Parathyroid adenoma (tissue), 2 donors: ENCODE measurements at regions not wholly inside any gene's neighbourhood (a gene's known extent, or its start where the extent isn't known, plus 50 kb on each side); places are given as distances from the start of the nearest gene placed in this dataset.
"Not testable (repeated sequence)": the region's sequence is repeated elsewhere in the genome, so short reads cannot be mapped to it uniquely, and the experiment has no call there.

Experiments used
- H2AFZ ChIP-seq: fragments of 300-600 bp; sonication (generic); one replicate; pipeline ENCODE4 v1.7.0; 2017; ENCODE audit warnings: antibody characterized with exemption, mild to moderate bottlenecking
- H3K27ac ChIP-seq: fragments of 300-600 bp; sonication (generic); one replicate; pipeline ENCODE4 v1.7.0; 2017
- H3K27me3 ChIP-seq: fragments of 300-600 bp; sonication (generic); one replicate; pipeline ENCODE4 v1.7.0; 2017; ENCODE audit warnings: low read length; ENCODE audit not compliant: control insufficient read depth, insufficient read depth
- H3K36me3 ChIP-seq: fragments of 300-600 bp; sonication (generic); one replicate; pipeline ENCODE4 v1.7.0; 2017; ENCODE audit warnings: low read length; ENCODE audit not compliant: control insufficient read depth, insufficient read depth
- H3K4me1 ChIP-seq: fragments of 300-600 bp; sonication (generic); one replicate; pipeline ENCODE4 v1.7.0; 2017; ENCODE audit warnings: control low read depth
- H3K4me2 ChIP-seq: fragments of 300-600 bp; sonication (generic); one replicate; pipeline ENCODE4 v1.7.0; 2017; ENCODE audit warnings: low read length
- H3K4me3 ChIP-seq: fragments of 300-600 bp; sonication (generic); one replicate; pipeline ENCODE4 v1.7.0; 2017; ENCODE audit warnings: low read depth, low read length
- H3K79me2 ChIP-seq: fragments of 300-600 bp; sonication (generic); one replicate; pipeline ENCODE4 v1.7.0; 2017; ENCODE audit warnings: control low read depth
- H3K9ac ChIP-seq: fragments of 300-600 bp; sonication (generic); one replicate; pipeline ENCODE4 v1.7.0; 2017; ENCODE audit warnings: mild to moderate bottlenecking
- H3K9me3 ChIP-seq: fragments of 300-600 bp; sonication (generic); one replicate; pipeline ENCODE4 v1.7.0; 2017; ENCODE audit warnings: low read length; ENCODE audit not compliant: control insufficient read depth
- TF ChIP-seq, protein P1 (sequence below): fragments of 300-600 bp; sonication (generic); IDR thresholded peaks from one replicate; pipeline ENCODE4 v1.7.0; 2017; ENCODE audit warnings: antibody characterized with exemption, mild to moderate bottlenecking
- donor health status: primary hyperparathyroidism.

DNA sequence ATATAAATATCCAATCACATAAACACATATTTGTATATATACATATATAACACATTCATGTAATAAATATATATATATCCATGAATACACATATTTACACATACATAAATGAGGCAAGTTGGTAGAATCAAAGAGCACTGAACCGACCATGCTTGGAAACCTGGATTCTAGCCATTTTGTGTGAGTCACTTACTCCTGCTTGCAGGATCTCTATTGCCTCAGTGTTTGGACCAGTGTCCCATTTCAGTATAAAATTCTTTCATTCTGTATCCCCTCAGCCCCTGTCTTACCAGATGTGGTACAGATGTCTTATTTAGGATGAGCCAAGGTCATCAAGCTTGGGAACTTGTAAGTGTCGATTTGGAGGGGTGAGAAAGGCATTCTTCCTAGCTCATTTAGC is 391.4 kb upstream of the FRG2C start:
- Histone ChIP-seq H3K79me2 (no peaks in the 10 kb centered on the region), H3K4me2 (no peak overlapping the region), H3K36me3 (no peaks in the 10 kb centered on the region), H3K27ac (no peak overlapping the region), H3K27me3 (no peaks in the 10 kb centered on the region), H3K4me3 (no peak overlapping the region), H3K4me1 (no peaks in the 10 kb centered on the region), H2AFZ (no peak overlapping the region), H3K9me3 (no peaks in the 10 kb centered on the region), H3K9ac (no peak overlapping the region)
- TF ChIP-seq, protein P1, sequence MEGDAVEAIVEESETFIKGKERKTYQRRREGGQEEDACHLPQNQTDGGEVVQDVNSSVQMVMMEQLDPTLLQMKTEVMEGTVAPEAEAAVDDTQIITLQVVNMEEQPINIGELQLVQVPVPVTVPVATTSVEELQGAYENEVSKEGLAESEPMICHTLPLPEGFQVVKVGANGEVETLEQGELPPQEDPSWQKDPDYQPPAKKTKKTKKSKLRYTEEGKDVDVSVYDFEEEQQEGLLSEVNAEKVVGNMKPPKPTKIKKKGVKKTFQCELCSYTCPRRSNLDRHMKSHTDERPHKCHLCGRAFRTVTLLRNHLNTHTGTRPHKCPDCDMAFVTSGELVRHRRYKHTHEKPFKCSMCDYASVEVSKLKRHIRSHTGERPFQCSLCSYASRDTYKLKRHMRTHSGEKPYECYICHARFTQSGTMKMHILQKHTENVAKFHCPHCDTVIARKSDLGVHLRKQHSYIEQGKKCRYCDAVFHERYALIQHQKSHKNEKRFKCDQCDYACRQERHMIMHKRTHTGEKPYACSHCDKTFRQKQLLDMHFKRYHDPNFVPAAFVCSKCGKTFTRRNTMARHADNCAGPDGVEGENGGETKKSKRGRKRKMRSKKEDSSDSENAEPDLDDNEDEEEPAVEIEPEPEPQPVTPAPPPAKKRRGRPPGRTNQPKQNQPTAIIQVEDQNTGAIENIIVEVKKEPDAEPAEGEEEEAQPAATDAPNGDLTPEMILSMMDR: no peak

DNA sequence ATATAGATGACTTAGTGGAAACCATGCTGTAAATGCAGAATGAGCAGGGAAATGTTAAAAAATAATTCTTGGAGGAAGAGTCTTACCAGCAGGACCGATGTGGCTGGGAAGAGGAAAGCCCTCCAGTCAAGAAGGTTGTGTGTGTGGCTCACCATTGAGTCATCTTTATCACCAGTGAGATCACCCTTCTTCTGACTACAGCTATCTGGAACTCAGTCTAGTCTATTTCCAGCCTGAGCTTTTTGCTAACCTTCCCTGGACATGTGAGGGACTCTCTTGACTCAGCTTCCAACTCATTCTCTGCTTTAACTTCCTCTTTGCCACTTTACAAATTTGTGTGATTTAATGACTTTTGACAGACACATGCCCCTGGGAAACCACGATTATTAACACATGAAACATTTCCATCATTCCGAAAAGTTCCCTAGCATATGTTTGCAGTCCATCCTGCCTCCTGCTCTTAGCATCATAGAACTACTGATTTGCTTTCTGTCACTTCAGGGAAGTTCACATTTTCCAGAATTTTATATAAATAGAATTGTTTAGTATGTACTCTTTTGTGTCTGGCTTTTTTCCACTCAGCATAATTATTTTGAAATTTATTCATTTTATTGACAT is 378.5 kb upstream of the FRG2C start:
- not testable (repeated sequence) for H3K4me1 ChIP-seq, H3K9me3 ChIP-seq, H3K79me2 ChIP-seq, H3K36me3 ChIP-seq, H3K27me3 ChIP-seq, H3K4me3 ChIP-seq, H2AFZ ChIP-seq, H3K27ac ChIP-seq, H3K4me2 ChIP-seq, H3K9ac ChIP-seq

DNA sequence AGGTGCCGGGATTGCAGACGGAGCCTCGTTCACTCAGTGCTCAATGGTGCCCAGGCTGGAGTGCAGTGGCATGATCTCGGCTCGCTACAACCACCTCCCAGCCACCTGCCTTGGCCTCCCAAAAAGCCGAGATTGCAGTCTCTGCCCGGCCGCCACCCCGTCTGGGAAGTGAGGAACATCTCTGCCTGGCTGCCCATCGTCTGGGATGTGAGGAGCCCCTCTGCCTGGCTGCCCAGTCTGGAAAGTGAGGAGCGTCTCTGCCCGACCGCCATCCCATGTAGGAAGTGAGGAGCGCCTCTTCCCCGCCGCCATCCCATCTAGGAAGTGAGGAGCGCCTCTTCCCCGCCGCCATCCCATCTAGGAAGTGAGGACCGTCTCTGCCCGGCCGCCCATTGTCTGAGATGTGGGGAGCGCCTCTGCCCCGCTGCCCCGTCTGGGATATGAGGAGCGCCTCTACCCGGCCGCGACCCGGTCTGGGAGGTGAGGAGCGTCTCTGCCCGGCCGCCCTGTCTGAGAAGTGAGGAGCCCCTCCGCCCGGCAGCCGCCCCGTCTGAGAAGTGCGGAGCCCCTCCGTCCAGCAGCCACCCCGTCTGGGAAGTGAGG is 375.1 kb upstream of the FRG2C start:
- not testable (repeated sequence) for H2AFZ ChIP-seq, H3K4me3 ChIP-seq, H3K9ac ChIP-seq, H3K79me2 ChIP-seq, H3K27me3 ChIP-seq, H3K36me3 ChIP-seq, H3K4me1 ChIP-seq, H3K27ac ChIP-seq, H3K4me2 ChIP-seq, H3K9me3 ChIP-seq

DNA sequence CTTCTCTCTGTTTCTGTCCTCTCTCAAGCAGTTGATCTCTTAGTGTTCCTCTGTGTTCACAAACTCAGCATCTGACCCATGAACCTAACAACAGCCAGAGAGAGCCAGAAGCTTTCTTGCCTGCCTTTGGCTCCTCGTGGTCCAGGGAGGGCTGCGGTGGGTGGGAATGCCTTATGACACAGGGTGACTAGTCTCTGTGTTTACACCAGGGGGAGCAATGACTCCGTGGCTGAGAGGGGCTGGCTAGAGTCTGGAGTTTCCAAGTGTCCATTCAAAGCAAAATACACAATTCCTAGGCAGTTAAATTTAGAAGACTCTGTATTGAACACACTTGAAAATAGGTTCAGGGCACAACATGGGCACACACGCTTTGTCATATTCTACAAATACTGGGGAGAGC is 370.0 kb upstream of the FRG2C start:
- H3K9ac ChIP-seq: no peak overlapping the region
- H3K4me3 ChIP-seq: no peak overlapping the region
- H2AFZ ChIP-seq: no peak overlapping the region
- H3K79me2 ChIP-seq: no peaks in the 10 kb centered on the region
- H3K27ac ChIP-seq: no peak overlapping the region
- no peaks in the 10 kb centered on the region for H3K36me3 ChIP-seq
- H3K27me3 ChIP-seq: no peaks in the 10 kb centered on the region
- TF ChIP-seq, protein P1: peak; percentile 81
- no peak overlapping the region for H3K4me2 ChIP-seq
- no peaks in the 10 kb centered on the region for H3K9me3 ChIP-seq
- no peaks in the 10 kb centered on the region for H3K4me1 ChIP-seq

DNA sequence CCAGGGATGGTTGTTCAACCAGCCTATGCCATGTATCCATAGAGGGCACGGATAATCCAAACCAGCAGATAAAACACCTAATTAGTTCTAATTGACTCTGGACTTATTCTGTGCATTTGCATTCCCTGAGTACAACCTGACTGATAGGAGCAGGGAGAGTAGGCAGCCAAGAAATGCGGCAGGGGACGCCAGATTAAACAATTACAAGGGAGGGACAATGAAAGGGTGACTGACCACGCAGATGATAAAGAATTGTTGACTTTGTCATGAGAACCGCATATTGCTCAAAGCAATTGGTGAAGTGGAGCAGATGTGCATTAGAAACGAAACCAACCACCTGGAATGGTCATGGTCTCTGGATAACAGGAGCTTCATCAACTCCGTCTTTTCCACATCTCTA is 369.1 kb upstream of the FRG2C start:
- Histone ChIP-seq H2AFZ (no peak overlapping the region), H3K9ac (no peak overlapping the region), H3K27me3 (no peaks in the 10 kb centered on the region), H3K36me3 (no peaks in the 10 kb centered on the region), H3K4me1 (no peaks in the 10 kb centered on the region), H3K79me2 (no peaks in the 10 kb centered on the region), H3K4me2 (no peak overlapping the region), H3K27ac (no peak overlapping the region), H3K4me3 (no peak overlapping the region), H3K9me3 (no peaks in the 10 kb centered on the region)
- TF ChIP-seq, protein P1: no peak

DNA sequence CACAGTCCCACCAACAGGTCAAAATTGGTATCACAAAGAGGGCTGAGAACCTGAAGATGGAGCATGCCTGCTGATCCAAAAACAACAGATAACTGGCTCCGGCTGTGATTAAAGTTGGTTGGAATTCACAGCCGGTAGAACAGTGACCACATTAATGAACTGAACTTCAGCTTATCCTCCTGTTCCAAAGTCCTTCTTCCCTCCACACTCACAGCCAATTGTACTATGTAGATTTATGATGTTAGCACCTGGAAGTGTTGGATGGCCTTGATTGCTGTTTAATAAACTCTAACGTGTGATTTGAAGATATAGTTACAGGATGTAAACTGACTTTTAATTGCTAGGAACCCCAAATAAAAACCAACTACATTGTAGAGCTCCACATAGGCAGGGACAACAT is 367.3 kb upstream of the FRG2C start:
- Histone ChIP-seq H3K79me2 (no peaks in the 10 kb centered on the region), H3K9me3 (no peaks in the 10 kb centered on the region), H3K27me3 (no peaks in the 10 kb centered on the region), H3K4me2 (no peak overlapping the region), H3K9ac (no peak overlapping the region), H3K4me3 (no peak overlapping the region), H3K36me3 (no peaks in the 10 kb centered on the region), H3K27ac (no peak overlapping the region), H3K4me1 (no peaks in the 10 kb centered on the region), H2AFZ (no peak overlapping the region)
- TF ChIP-seq, protein P1: no peak
